ENCODE measurements at regions not wholly inside any gene's neighbourhood (a gene's known extent, or its start where the extent isn't known, plus 50 kb on each side); places are given as distances from the start of the nearest gene placed in this dataset.

DNA sequence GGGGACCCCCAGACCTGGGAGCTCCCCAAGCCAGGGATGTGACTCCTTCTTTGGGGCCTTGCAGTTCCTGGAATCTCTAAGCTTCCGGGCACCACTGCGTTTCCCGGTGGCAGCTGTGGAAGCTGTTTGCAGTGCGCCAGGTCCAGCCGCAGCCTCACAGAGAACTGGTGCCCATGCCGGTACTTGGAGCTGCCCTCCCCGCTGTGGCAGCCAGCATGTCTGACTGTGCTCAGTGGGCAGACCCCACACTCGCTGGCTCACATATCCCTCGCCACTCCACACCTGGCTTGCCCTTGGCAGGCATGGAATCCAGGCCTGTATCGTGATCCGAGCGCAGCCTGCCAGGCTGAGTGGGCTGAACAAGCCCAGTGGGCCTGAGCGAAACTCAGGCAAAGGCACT lies 753.2 kb upstream of the PCDH20 start:
- Histone ChIP-seq H3K4me3 (no peak overlapping the region), H3K27me3 (ENCODE audit: insufficient read depth) (no peaks in the 10 kb centered on the region), H3K79me2 (replicated peaks; ENCODE audit: insufficient read depth) (no peaks in the 10 kb centered on the region), H3K9me2 (ENCODE audit: insufficient read depth) (0 out of 2 replicates have a peak, but pooled peaks cover 5% of the 10 kb centered on the region), H3K4me1 (ENCODE audit: insufficient read depth) (no peaks in the 10 kb centered on the region), H4K20me1 (replicated peaks; ENCODE audit: insufficient read depth) (no peaks in the 10 kb centered on the region), H2AFZ (no peak overlapping the region), H3K36me3 (ENCODE audit: insufficient read depth) (no peaks in the 10 kb centered on the region), H3K27ac (ENCODE audit: low read depth) (no peak overlapping the region), H3K4me2 (no peak overlapping the region), H3F3A (replicated peaks; ENCODE audit: low read depth) (no peaks in the 10 kb centered on the region)
- Mint-ChIP-seq H3K4me3 (no peak overlapping the region), H3K9me3 (no peaks in the 10 kb centered on the region), H3K27me3 (ENCODE audit: insufficient read depth, low read depth, poor library complexity) (no peaks in the 10 kb centered on the region), H3K27ac (no peak overlapping the region), H3K4me1 (peaks cover under 1% of the 10 kb centered on the region; the same call in 1 of the 3 replicates), H3K36me3 (ENCODE audit: low read depth) (no peaks in the 10 kb centered on the region)
- no peak for ATAC-seq
- no peak for DNase-seq (ENCODE audit: low spot score)
- TF ChIP-seq CTCF (conservative IDR thresholded peaks at IDR 0.05; ENCODE audit: low read depth in 2 of 2): no peak
- TF ChIP-seq EZH2phosphoT487 (IDR thresholded peaks at IDR 0.05; ENCODE audit: unreplicated experiment): no peak
- no peak for TF ChIP-seq EZH2 (IDR thresholded peaks at IDR 0.05; ENCODE audit: low read depth, unreplicated experiment)
- TF ChIP-seq ZNF114 (CRISPR knock-in tag; IDR thresholded peaks at IDR 0.05): no peak
- TF ChIP-seq POLR2AphosphoS5 (IDR thresholded peaks at IDR 0.05; ENCODE audit: low read depth): no peak
- TF ChIP-seq, protein P1, sequence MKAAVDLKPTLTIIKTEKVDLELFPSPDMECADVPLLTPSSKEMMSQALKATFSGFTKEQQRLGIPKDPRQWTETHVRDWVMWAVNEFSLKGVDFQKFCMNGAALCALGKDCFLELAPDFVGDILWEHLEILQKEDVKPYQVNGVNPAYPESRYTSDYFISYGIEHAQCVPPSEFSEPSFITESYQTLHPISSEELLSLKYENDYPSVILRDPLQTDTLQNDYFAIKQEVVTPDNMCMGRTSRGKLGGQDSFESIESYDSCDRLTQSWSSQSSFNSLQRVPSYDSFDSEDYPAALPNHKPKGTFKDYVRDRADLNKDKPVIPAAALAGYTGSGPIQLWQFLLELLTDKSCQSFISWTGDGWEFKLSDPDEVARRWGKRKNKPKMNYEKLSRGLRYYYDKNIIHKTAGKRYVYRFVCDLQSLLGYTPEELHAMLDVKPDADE (IDR thresholded peaks at IDR 0.05): no peak
- no peak for TF ChIP-seq STAT1 (IDR thresholded peaks at IDR 0.05; ENCODE audit: unreplicated experiment)
- no peak for TF ChIP-seq REST (IDR thresholded peaks at IDR 0.05; ENCODE audit: unreplicated experiment)
- no peak for TF ChIP-seq NANOG (IDR thresholded peaks at IDR 0.05; ENCODE audit: borderline replicate concordance)
- TF ChIP-seq CREB1 (CRISPR knock-in tag; IDR thresholded peaks at IDR 0.05; ENCODE audit: low read depth): no peak
- TF ChIP-seq, protein P2, sequence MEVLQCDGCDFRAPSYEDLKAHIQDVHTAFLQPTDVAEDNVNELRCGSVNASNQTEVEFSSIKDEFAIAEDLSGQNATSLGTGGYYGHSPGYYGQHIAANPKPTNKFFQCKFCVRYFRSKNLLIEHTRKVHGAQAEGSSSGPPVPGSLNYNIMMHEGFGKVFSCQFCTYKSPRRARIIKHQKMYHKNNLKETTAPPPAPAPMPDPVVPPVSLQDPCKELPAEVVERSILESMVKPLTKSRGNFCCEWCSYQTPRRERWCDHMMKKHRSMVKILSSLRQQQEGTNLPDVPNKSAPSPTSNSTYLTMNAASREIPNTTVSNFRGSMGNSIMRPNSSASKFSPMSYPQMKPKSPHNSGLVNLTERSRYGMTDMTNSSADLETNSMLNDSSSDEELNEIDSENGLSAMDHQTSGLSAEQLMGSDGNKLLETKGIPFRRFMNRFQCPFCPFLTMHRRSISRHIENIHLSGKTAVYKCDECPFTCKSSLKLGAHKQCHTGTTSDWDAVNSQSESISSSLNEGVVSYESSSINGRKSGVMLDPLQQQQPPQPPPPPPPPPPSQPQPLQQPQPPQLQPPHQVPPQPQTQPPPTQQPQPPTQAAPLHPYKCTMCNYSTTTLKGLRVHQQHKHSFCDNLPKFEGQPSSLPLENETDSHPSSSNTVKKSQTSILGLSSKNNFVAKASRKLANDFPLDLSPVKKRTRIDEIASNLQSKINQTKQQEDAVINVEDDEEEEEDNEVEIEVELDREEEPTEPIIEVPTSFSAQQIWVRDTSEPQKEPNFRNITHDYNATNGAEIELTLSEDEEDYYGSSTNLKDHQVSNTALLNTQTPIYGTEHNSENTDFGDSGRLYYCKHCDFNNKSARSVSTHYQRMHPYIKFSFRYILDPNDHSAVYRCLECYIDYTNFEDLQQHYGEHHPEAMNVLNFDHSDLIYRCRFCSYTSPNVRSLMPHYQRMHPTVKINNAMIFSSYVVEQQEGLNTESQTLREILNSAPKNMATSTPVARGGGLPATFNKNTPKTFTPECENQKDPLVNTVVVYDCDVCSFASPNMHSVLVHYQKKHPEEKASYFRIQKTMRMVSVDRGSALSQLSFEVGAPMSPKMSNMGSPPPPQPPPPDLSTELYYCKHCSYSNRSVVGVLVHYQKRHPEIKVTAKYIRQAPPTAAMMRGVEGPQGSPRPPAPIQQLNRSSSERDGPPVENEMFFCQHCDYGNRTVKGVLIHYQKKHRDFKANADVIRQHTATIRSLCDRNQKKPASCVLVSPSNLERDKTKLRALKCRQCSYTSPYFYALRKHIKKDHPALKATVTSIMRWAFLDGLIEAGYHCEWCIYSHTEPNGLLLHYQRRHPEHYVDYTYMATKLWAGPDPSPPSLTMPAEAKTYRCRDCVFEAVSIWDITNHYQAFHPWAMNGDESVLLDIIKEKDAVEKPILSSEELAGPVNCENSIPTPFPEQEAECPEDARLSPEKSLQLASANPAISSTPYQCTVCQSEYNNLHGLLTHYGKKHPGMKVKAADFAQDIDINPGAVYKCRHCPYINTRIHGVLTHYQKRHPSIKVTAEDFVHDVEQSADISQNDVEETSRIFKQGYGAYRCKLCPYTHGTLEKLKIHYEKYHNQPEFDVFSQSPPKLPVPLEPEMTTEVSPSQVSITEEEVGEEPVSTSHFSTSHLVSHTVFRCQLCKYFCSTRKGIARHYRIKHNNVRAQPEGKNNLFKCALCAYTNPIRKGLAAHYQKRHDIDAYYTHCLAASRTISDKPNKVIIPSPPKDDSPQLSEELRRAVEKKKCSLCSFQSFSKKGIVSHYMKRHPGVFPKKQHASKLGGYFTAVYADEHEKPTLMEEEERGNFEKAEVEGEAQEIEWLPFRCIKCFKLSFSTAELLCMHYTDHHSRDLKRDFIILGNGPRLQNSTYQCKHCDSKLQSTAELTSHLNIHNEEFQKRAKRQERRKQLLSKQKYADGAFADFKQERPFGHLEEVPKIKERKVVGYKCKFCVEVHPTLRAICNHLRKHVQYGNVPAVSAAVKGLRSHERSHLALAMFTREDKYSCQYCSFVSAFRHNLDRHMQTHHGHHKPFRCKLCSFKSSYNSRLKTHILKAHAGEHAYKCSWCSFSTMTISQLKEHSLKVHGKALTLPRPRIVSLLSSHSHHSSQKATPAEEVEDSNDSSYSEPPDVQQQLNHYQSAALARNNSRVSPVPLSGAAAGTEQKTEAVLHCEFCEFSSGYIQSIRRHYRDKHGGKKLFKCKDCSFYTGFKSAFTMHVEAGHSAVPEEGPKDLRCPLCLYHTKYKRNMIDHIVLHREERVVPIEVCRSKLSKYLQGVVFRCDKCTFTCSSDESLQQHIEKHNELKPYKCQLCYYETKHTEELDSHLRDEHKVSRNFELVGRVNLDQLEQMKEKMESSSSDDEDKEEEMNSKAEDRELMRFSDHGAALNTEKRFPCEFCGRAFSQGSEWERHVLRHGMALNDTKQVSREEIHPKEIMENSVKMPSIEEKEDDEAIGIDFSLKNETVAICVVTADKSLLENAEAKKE (CRISPR knock-in tag; IDR thresholded peaks at IDR 0.05): no peak
- TF ChIP-seq JUNB (IDR thresholded peaks at IDR 0.05; ENCODE audit: unreplicated experiment): no peak
- no peak for TF ChIP-seq ZNF331 (CRISPR knock-in tag; IDR thresholded peaks at IDR 0.05; ENCODE audit: low read depth)

All from GM23338 (cell line).